CD4-positive, alpha-beta T cell (primary cell): ENCODE measurements at regions not wholly inside any gene's neighbourhood (a gene's known extent, or its start where the extent isn't known, plus 50 kb on each side); places are given as distances from the start of the nearest gene placed in this dataset.

Experiments used
- ATAC-seq: fragments of 200-7000 bp; cut with Tn5 transposase; one replicate; pipeline ENCODE4 v1.10.0; 2022; ENCODE audit warnings: mild to moderate bottlenecking; ENCODE audit not compliant: poor library complexity
- CTCF ChIA-PET: fragments of 350-600 bp; sonication (Branson Sonifier 250); formaldehyde crosslinking; loops from one replicate; lab custom pipeline; 2021; ENCODE audit warnings: antibody characterized with exemption, inconsistent platforms; lab: Charles Lee
- POLR2A ChIA-PET: fragments of 350-600 bp; sonication (Branson Sonifier 250); formaldehyde crosslinking; loops from one replicate; lab custom pipeline; 2021; ENCODE audit warnings: antibody characterized with exemption, inconsistent platforms; lab: Charles Lee
- DNase-seq, 14 experiments: peaks; one replicate each; pipeline ENCODE4 v3.0.0-alpha.2; 2013 to 2020; ENCODE audit warnings: mixed read lengths in 2 of 14
- H3K27ac ChIP-seq, 2 donors: one replicate each; pipeline versions ENCODE4 v1.5.1 to v1.7.0; 2013; ENCODE audit warnings: low read length in 2 of 2, low read depth in 1 of 2, mild to moderate bottlenecking in 1 of 2
- H3K27me3 ChIP-seq, 2 experiments: 1 replicate in 1 of 2; 2 replicates in 1 of 2; pipeline versions ENCODE4 v1.6.1 to v1.7.0; 2013; ENCODE audit warnings: low read length in 2 of 2, control low read depth in 1 of 2, mild to moderate bottlenecking in 1 of 2, moderate library complexity in 1 of 2; ENCODE audit not compliant: insufficient read depth in 2 of 2, control insufficient read depth in 1 of 2
- H3K36me3 ChIP-seq: one replicate; pipeline ENCODE4 v1.6.1; 2013; ENCODE audit warnings: low read length, control low read depth; ENCODE audit not compliant: insufficient read depth
- H3K4me1 ChIP-seq: one replicate; pipeline ENCODE4 v1.6.1; 2013; ENCODE audit warnings: low read length, control low read depth; ENCODE audit not compliant: insufficient read depth
- H3K4me3 ChIP-seq: one replicate; pipeline ENCODE4 v1.5.1; 2013; ENCODE audit warnings: mild to moderate bottlenecking, low read length, moderate library complexity
- H3K9me3 ChIP-seq, 2 experiments: 1 replicate in 1 of 2; 2 replicates in 1 of 2; pipeline versions ENCODE4 v1.6.1 to v1.7.0; 2013; ENCODE audit warnings: low read length in 2 of 2, mild to moderate bottlenecking in 2 of 2, control low read depth in 1 of 2, moderate library complexity in 1 of 2; ENCODE audit not compliant: control insufficient read depth in 1 of 2, insufficient read depth in 1 of 2
- H3K27ac Mint-ChIP-seq: one replicate; pipeline ENCODE4 v1.8.0; 2020; ENCODE audit warnings: mixed read lengths
- H3K27me3 Mint-ChIP-seq: one replicate; pipeline ENCODE4 v1.8.0; 2021; ENCODE audit warnings: mixed read lengths
- H3K36me3 Mint-ChIP-seq: one replicate; pipeline ENCODE4 v1.8.0; 2021; ENCODE audit warnings: low read depth, mixed read lengths
- H3K4me1 Mint-ChIP-seq: one replicate; pipeline ENCODE4 v1.8.0; 2021; ENCODE audit warnings: low read depth, mixed read lengths
- H3K4me3 Mint-ChIP-seq: one replicate; pipeline ENCODE4 v1.8.0; 2020; ENCODE audit warnings: mild to moderate bottlenecking, mixed read lengths
- H3K9me3 Mint-ChIP-seq: one replicate; pipeline ENCODE4 v1.8.0; 2020; ENCODE audit warnings: mixed read lengths
- CTCF ChIP-seq: fragments of 200-600 bp; IDR thresholded peaks from one replicate; pipeline ENCODE4 v1.8.0; 2022; ENCODE audit warnings: antibody characterized with exemption, mild to moderate bottlenecking
- intact Hi-C, 2 experiments: fragments of 100-400 bp; cut with DNase I in 1 of 2; cut with micrococcal nuclease in 1 of 2; formaldehyde crosslinking; loops; one replicate each; pipeline versions ENCODE4 v1.15.1 to v1.9.0; 2023 to 2025; cut with DNase I, micrococcal nuclease

- ATAC-seq = no peak
- Mint-ChIP-seq H3K27me3 (no peaks in the 10 kb centered on the region), H3K4me3 (no peak overlapping the region), H3K36me3 (no peaks in the 10 kb centered on the region), H3K27ac (no peak overlapping the region), H3K4me1 (no peaks in the 10 kb centered on the region), H3K9me3 (no peaks in the 10 kb centered on the region)
- Histone ChIP-seq H3K9me3 (no peaks in the 10 kb centered on the region), H3K36me3 (no peaks in the 10 kb centered on the region), H3K27me3 (no peaks in the 10 kb centered on the region), H3K4me1 (no peaks in the 10 kb centered on the region), H3K4me3 (no peak overlapping the region), H3K27ac (no peak overlapping the region)
- no peak for DNase-seq
- ChIA-PET POLR2A (no interaction called here), CTCF (no interaction called here)
- no peak for TF ChIP-seq CTCF
- intact Hi-C loops = no loop called here
Measured at GRCh38 chr15:26210980-26211379, 347.9 kb upstream of the ATP10A start.

- Mint-ChIP-seq H3K36me3 (no peaks in the 10 kb centered on the region), H3K9me3 (no peaks in the 10 kb centered on the region), H3K27me3 (peaks cover 3% of the 10 kb centered on the region), H3K4me1 (no peaks in the 10 kb centered on the region), H3K4me3 (no peak overlapping the region), H3K27ac (no peak overlapping the region)
- H3K27me3 ChIP-seq = no peaks in the 10 kb centered on the region
- no peak overlapping the region for H3K27ac ChIP-seq
- intact Hi-C loops = no loop called here
- no peak for DNase-seq
- POLR2A ChIA-PET = no interaction called here
- no peak for ATAC-seq
- no peaks in the 10 kb centered on the region for H3K4me1 ChIP-seq
- H3K9me3 ChIP-seq = peaks cover 0 to 8% of the 10 kb centered on the region in 2 experiments
- CTCF ChIA-PET = no interaction called here
- H3K4me3 ChIP-seq = no peak overlapping the region
- TF ChIP-seq CTCF = no peak
- H3K36me3 ChIP-seq = no peaks in the 10 kb centered on the region
Measured at GRCh38 chr15:26201177-26201858, 338.2 kb upstream of the ATP10A start.

GRCh38 chr15:26200427-26200826 lies 337.3 kb upstream of the ATP10A start:
- no peaks in the 10 kb centered on the region for H3K4me1 Mint-ChIP-seq
- H3K36me3 Mint-ChIP-seq = no peaks in the 10 kb centered on the region
- Histone ChIP-seq H3K4me1 (no peaks in the 10 kb centered on the region), H3K4me3 (no peak overlapping the region), H3K36me3 (no peaks in the 10 kb centered on the region), H3K27me3 (no peaks in the 10 kb centered on the region), H3K9me3 (peaks cover 0 to 8% of the 10 kb centered on the region in 2 experiments), H3K27ac (no peak overlapping the region)
- TF ChIP-seq CTCF = no peak
- POLR2A ChIA-PET = no interaction called here
- H3K27me3 Mint-ChIP-seq = peaks cover 3% of the 10 kb centered on the region
- H3K4me3 Mint-ChIP-seq = no peak overlapping the region
- H3K9me3 Mint-ChIP-seq = no peaks in the 10 kb centered on the region
- ATAC-seq (no peak), DNase-seq (no peak)
- intact Hi-C loops = no loop called here
- CTCF ChIA-PET = no interaction called here
- no peak overlapping the region for H3K27ac Mint-ChIP-seq
